GF-D8 (cell line): ENCODE measurements at regions not wholly inside any gene's neighbourhood (a gene's known extent, or its start where the extent isn't known, plus 50 kb on each side); places are given as distances from the start of the nearest gene placed in this dataset.
"Not testable (repeated sequence)": the region's sequence is repeated elsewhere in the genome, so short reads cannot be mapped to it uniquely, and the experiment has no call there.

Source experiments
- DNase-seq: peaks from one replicate; lab custom pipeline; 2025; lab: John Stamatoyannopoulos, UW

GRCh38 chrX:95974096-95974470 is 710.6 kb upstream of the DIAPH2 start:
- no peak for DNase-seq

- DNase-seq: no peak
These were observed 709.8 kb upstream of the DIAPH2 start for GRCh38 chrX:95974890-95975289.

- DNase-seq: no peak
These were observed 689.1 kb upstream of the DIAPH2 start for GRCh38 chrX:95995583-95995982.

- no peak for DNase-seq
These were observed 688.3 kb upstream of the DIAPH2 start for GRCh38 chrX:95996294-95996693.

GRCh38 chrX:96002431-96002830 is 682.2 kb upstream of the DIAPH2 start:
- DNase-seq: no peak

GRCh38 chrX:96004386-96004785 is 680.3 kb upstream of the DIAPH2 start:
- no peak for DNase-seq

DNA sequence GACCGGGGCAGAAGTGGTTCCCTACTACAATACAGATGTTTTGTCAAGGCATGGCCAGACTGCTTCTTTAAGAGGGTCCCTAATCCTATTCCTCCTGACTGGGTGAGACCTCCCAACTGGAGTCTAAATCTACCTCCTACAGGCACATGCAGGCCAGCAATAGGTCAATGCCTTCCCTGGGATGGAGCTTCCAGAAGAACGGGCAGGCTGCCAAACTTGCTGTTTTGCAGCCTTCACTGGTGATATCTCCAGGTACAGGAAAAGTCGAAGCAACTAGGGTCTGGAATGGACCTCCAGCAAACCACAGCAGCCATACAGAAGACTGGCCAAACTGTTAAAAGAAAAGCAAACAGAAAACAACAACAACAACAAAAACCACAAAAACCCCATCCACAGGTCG is 678.4 kb upstream of the DIAPH2 start:
- no peak for DNase-seq

DNA sequence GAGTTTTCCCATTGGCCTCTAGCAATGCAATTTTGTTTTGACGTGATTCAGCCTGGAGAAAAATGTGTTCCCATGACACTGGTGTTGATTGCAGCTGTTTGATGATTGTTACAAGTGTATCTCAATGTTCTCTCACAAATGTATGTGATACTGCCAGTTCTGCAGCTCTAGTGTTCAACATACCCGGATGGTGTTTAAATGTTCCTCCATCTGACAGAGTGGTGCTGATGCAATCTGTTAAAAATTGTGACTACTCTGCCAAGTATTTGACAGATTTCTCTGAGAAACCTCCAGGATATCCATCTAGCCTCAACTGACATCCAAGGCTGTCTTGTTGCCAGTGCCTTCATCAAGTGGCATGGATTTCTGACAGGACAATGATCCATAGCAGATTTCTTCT is 657.2 kb upstream of the DIAPH2 start:
- DNase-seq: no peak

DNA sequence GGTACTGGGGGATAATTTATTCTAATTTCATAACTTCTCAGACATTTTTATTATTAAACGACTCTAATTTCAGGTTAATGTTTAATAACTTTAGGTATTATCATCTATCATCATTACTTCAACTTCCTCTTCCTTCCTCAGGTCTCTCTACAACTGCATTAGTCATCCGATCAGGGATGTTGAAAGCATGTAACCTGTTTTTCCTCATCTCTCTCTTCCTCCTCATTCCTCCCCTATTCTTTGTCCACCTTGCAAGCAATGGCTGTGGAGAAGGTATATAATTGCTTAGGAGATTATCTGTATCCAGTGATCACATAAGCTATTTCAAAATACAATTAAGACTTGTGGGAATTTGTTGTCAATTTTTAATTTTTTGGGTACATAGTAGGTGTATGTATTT is 632.6 kb upstream of the DIAPH2 start:
- DNase-seq: no peak

DNA sequence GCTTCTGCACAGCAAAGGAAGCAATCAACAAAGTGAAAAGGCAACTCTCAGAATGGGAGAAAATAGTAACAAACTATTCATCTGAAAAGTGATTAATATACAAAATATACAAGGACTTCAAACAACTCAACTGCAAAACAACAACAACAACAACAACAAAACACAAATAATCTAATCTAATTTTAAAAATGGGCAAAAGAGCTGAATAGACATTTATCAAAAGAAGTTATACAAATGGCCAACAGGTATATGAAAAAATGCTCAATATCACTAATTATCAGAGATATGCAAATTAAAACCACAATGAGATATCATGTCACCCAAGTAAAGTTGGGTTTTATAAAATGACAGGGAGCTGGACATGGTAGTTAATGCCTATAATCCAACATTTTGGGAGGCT is 602.8 kb upstream of the DIAPH2 start:
- DNase-seq: no peak

DNA sequence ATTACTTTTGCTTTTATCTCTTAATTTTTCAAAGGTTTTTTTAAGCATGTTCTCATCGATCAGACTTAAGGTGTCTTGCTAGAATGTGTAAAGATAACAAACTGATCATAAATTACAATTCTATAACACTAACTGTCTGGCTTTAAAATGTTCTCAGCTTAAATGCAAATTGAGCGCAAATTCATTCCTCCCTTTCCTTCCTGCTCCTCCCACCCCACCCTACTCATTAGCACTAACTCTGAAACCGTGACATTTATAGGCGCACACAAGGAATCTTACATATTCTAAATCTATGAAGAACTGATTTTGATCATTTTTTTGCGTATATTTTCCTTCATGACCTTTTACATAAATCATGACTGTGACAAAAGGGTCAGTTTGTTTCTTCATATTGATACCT is 590.0 kb upstream of the DIAPH2 start:
- no peak for DNase-seq

DNA sequence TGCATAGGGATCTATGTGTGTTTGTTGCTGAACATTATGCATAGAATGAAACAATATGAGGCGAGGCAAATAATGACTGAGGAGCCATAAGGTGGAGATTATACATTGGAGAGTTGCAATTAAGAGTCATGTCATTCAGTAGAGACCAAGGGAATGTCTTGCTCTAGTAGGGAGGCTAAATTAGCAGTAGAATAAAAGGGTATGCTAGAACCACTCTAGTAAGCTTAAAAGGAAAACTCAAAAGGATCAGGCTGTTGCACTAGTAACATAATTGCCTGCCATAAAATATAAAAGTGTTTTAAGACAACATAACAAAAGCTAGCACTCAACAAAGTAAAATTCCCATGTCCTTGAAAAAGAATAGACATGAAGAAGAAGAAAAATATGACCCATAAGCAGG is 586.2 kb upstream of the DIAPH2 start:
- no peak for DNase-seq

- DNase-seq: no peak
These were observed 581.6 kb upstream of the DIAPH2 start for GRCh38 chrX:96102997-96103396.

DNA sequence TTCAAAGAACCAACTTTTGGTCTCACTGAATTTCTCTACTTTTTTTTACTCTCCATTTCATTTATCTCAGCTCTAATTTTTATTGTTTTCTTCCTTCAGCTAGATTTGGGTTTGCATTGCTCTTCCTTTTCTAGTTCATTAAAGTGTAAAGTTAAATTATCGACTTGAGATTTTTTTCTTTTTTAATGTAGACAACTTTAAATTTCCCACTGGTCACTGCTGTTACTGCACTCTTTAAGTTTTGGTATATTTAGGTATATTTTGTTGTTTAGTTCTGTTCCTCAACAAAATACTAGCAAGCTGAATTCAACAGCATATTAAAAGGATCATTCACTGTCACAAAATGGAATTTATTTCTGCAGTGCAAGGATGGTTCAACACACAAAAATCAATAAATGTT is 572.0 kb upstream of the DIAPH2 start:
- DNase-seq: no peak

DNA sequence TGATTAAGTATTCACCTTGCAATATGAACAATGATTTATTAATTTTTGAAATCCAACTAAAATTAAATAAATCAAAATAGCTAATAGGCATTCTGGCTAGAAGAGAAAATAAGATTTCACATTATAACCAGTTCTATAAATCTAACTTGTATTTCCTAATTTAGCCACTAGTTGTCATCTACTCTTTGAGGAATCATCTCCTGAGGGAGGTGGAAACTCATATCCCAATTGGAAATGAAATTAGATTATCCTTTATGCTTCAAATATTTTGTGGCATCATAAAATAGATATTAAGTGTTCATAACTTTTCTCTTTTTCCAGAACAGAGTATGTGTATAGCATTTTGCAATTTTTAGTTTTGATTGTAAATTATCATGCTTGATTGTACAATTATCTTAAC is 558.5 kb upstream of the DIAPH2 start:
- no peak for DNase-seq

DNA sequence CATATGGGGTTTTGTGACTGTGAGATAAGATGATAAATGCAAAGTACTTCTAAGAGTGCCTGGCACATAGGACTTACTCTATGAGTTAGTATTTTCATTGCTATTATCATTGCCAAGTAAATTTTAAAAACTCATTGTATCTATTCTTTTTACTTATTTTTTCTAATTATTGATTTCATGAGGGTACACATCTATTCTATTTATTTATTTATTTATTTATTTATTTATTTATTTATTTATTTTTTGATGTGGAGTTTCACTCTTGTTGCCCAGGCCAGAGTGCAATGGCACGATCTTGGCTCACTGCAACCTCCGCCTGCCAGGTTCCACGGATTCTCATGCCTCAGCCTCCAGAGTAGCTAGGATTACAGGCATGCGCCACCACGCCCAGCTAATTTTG is 556.6 kb upstream of the DIAPH2 start:
- DNase-seq: not testable (repeated sequence)

DNA sequence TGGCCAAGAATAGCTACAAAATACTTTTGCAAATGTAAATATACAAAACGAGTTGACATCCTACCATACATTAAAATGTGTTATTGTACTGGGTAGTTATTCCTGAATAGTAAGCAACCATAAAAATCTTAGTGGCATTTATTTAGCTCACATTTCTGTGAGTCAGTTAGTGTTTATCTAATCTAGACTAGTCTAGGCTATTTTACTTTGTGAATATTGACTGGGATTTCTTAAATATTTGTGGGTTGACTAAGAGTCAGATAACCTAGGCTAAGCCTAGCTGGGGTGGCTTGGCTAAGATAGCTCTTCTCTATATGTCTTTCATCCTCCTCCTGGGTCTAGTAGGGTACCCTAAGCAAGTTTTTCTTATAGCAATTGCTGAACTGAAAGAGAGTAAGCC is 543.8 kb upstream of the DIAPH2 start:
- no peak for DNase-seq

GRCh38 chrX:96147681-96148080 is 537.0 kb upstream of the DIAPH2 start:
- DNase-seq: no peak

- no peak for DNase-seq
These were observed 514.0 kb upstream of the DIAPH2 start for GRCh38 chrX:96170626-96171025.

GRCh38 chrX:96176921-96177320 is 507.7 kb upstream of the DIAPH2 start:
- no peak for DNase-seq

- DNase-seq: no peak
These were observed 503.0 kb upstream of the DIAPH2 start for GRCh38 chrX:96181605-96182004.

DNA sequence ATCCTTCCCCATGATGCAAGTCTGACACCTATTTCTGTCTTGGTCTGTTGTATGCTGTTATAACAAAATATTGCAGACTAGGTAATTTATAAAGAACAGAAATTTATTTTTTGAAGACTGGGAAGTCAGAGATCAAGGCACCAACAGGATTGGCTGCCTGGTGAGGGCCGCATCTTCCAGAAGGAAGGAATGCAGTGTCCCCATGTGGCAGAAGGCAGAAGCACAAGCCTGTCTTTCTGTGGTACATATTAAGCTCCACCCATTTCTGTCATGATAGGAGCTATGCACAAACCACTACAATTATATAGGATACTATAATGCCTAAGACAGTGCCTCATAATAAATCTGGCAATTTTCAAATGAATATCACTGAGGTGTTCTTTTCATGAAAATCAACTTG is 502.3 kb upstream of the DIAPH2 start:
- no peak for DNase-seq

DNA sequence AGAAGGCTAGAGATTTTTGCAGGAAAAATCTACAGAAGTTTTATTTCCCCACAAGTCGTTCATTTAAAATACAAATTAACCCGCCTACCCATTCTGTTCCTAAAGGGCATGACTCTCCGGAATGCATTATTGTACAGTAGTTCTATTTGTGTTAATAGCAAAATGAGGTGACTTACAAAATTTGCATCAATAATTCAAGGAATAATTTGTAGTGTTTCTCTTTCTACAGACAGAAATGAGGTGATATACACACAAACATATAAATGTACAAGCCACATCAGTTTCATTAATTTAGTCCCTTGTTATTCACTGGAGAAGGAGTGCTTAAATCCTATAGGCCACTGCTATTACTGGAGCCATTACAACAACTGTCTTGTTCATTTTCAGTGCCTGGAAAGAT is 501.3 kb upstream of the DIAPH2 start:
- no peak for DNase-seq

- no peak for DNase-seq
These were observed 500.8 kb upstream of the DIAPH2 start for GRCh38 chrX:96183843-96184242.

DNA sequence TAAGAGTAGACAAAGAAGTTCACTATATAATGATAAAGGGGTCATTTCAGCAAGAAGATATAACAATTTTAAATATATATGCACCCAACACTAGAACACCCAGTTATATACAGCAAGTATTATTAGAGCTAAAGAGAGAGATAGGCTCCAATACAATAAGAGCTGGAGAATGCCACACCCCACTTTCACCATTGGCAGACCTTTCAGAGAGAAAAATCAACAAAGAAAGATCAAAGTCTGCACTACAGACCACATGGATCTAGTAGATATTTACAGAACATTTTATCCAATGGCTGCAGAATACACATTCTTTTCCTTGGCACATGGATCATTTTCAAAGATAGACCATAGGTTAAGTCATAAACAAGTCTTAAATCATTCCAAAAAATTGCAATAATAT is 479.7 kb upstream of the DIAPH2 start:
- no peak for DNase-seq
